Ovary (tissue), 3 donors: ENCODE measurements at regions not wholly inside any gene's neighbourhood (a gene's known extent, or its start where the extent isn't known, plus 50 kb on each side); places are given as distances from the start of the nearest gene placed in this dataset.

Source experiments
- CTCF ChIP-seq, 3 donors: fragments of 450-650 bp in 2 of 3; fragments of 200-600 bp in 1 of 3; IDR thresholded peaks; one replicate each; pipeline versions ENCODE4 v1.5.1 to v1.8.0; 2016 to 2022; ENCODE audit warnings: antibody characterized with exemption in 3 of 3, mild to moderate bottlenecking in 1 of 3
- EP300 ChIP-seq: sonication (generic); formaldehyde crosslinking; IDR thresholded peaks from one replicate; pipeline ENCODE4 v1.6.1; 2017; ENCODE audit warnings: antibody characterized with exemption
- POLR2A ChIP-seq: fragments of 450-650 bp; IDR thresholded peaks from one replicate; pipeline ENCODE4 v1.6.1; 2017; ENCODE audit warnings: antibody characterized with exemption, mild to moderate bottlenecking, moderate library complexity
- donor health status: DM: no; HTN: no; CAD: no.

DNA sequence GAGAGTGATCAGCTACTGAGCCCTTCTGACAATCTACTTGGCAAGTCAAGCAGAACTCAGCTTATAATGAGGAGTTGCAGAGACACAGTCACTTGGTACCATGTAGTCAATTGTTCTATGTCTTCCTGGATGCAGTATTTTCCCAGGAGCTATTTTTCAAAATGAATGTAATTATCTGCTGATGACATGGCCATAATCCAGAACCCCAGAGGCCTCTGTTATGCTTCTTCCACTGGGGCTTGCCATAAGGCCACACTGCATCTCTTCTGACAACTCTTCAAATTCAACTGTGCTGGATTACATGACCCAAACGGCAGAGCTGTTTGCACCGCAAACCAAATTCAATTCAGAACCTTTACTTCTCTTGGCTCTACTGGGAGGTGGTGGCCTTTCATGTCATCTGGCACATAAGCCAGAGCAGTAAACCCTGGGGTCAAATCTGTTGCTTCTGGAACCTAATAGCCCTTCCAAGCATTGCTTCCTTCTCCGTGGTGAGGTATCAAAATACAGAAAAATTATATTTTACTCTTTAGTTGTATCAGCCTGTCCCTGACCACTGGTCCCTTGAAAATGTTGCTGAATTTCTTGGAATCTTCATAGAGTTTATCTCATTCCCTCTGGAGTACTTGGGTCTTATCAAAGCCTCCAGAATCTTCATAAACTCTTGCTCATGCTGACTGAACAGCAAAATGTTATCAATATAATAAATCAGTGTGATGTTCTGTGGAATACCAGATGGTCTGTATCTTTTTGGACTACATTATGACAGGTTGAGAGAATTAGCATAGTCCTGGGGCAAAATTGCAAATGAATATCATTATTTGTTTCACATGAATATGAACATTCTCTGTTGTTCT lies 79.4 kb upstream of the DCN start:
- TF ChIP-seq POLR2A (no peak), CTCF (IDR thresholded peaks at IDR 0.05) (no peak), EP300 (no peak)
